PC-9 (cell line): ENCODE measurements at regions not wholly inside any gene's neighbourhood (a gene's known extent, or its start where the extent isn't known, plus 50 kb on each side); places are given as distances from the start of the nearest gene placed in this dataset.

Source experiments
- CTCF ChIP-seq: fragments of 200-600 bp; sonication (generic); conservative IDR thresholded peaks from 2 replicates; pipeline ENCODE4 v1.6.1; 2017; ENCODE audit warnings: mixed run types, antibody characterized with exemption, mild to moderate bottlenecking, moderate library complexity
- EZH2 ChIP-seq: fragments of 200-600 bp; sonication (generic); IDR thresholded peaks from 2 replicates; pipeline ENCODE4 v1.8.0; 2017; ENCODE audit warnings: antibody characterized with exemption, low read depth

GRCh38 chr18:54689319-54689718 is 98.3 kb downstream of the DYNAP start:
- TF ChIP-seq CTCF (no peak), EZH2 (no peak)
